Stomach (tissue), 4 donors: ENCODE measurements at regions not wholly inside any gene's neighbourhood (a gene's known extent, or its start where the extent isn't known, plus 50 kb on each side); places are given as distances from the start of the nearest gene placed in this dataset.

Experiments used
- EP300 ChIP-seq: sonication (generic); formaldehyde crosslinking; IDR thresholded peaks from one replicate; pipeline ENCODE4 v1.6.1; 2017; ENCODE audit warnings: antibody characterized with exemption
- POLR2A ChIP-seq, 4 donors: fragments of 450-650 bp; IDR thresholded peaks; one replicate each; pipeline ENCODE4 v1.6.1; 2016; ENCODE audit warnings: antibody characterized with exemption in 4 of 4, control low read depth in 2 of 4, mild to moderate bottlenecking in 1 of 4, moderate library complexity in 1 of 4
- POLR2AphosphoS5 ChIP-seq, 3 donors: sonication (generic); formaldehyde crosslinking; IDR thresholded peaks; one replicate each; pipeline ENCODE4 v1.6.1; 2016; ENCODE audit warnings: antibody characterized with exemption in 3 of 3
- TF ChIP-seq, protein P1 (sequence below), 7 experiments: fragments of 450-650 bp in 4 of 7; fragments of 200-600 bp in 3 of 7; sonication (generic) in 3 of 7; IDR thresholded peaks; one replicate each; pipeline ENCODE4 v1.5.1; 2016 to 2019; ENCODE audit warnings: antibody characterized with exemption in 7 of 7, control low read depth in 2 of 7, mild to moderate bottlenecking in 1 of 7

DNA sequence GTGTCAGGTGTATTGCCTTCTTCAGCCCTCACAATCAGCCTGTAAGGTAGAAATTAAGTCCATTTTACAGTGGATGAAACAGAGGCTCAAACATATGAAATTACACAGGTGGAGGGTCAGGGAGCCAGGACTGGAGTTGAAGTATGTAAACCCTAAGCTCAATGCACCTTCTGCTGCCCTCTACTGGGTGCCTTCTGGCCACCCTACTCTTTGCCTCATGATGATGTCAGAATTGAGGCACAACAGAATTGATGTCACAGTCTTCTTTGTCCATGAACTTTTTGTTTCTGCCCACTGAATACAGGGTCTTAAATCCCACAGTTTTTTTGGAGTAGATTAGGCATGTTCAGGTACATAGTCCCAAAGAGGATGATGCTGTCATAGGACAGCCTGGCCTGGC is 400.8 kb upstream of the CHD6 start:
- TF ChIP-seq POLR2A (IDR thresholded peaks at IDR 0.05), result no peak
- TF ChIP-seq, protein P1, sequence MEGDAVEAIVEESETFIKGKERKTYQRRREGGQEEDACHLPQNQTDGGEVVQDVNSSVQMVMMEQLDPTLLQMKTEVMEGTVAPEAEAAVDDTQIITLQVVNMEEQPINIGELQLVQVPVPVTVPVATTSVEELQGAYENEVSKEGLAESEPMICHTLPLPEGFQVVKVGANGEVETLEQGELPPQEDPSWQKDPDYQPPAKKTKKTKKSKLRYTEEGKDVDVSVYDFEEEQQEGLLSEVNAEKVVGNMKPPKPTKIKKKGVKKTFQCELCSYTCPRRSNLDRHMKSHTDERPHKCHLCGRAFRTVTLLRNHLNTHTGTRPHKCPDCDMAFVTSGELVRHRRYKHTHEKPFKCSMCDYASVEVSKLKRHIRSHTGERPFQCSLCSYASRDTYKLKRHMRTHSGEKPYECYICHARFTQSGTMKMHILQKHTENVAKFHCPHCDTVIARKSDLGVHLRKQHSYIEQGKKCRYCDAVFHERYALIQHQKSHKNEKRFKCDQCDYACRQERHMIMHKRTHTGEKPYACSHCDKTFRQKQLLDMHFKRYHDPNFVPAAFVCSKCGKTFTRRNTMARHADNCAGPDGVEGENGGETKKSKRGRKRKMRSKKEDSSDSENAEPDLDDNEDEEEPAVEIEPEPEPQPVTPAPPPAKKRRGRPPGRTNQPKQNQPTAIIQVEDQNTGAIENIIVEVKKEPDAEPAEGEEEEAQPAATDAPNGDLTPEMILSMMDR (IDR thresholded peaks at IDR 0.05), result no peak
- TF ChIP-seq POLR2AphosphoS5 (IDR thresholded peaks at IDR 0.05), result no peak
- no peak for TF ChIP-seq EP300
